Liver (tissue), 8 donors: ENCODE measurements at regions not wholly inside any gene's neighbourhood (a gene's known extent, or its start where the extent isn't known, plus 50 kb on each side); places are given as distances from the start of the nearest gene placed in this dataset.

Experiments used
- DNase-seq: peaks from one replicate; pipeline ENCODE4 v3.0.0-alpha.2; 2017; ENCODE audit warnings: low spot score
- H3K27ac ChIP-seq, 2 donors: one replicate each; pipeline ENCODE4 v1.7.0; 2013; ENCODE audit warnings: inconsistent platforms in 2 of 2, low read length in 2 of 2, control low read depth in 1 of 2, low read depth in 1 of 2, mild to moderate bottlenecking in 1 of 2
- H3K27me3 ChIP-seq, 4 donors: one replicate each; pipeline versions ENCODE4 v1.6.1 to v1.7.0; 2013; ENCODE audit warnings: low read length in 3 of 4, inconsistent platforms in 1 of 4, mild to moderate bottlenecking in 1 of 4, moderate library complexity in 1 of 4; ENCODE audit not compliant: control insufficient read depth in 4 of 4, insufficient read depth in 4 of 4
- H3K36me3 ChIP-seq, 4 donors: one replicate each; pipeline versions ENCODE4 v1.6.1 to v1.7.0; 2013; ENCODE audit warnings: low read length in 3 of 4, mild to moderate bottlenecking in 3 of 4, low read depth in 1 of 4, moderate library complexity in 1 of 4; ENCODE audit not compliant: control insufficient read depth in 4 of 4, insufficient read depth in 3 of 4
- H3K4me1 ChIP-seq, 4 donors: one replicate each; pipeline versions ENCODE4 v1.6.1 to v1.7.0; 2013; ENCODE audit warnings: low read length in 3 of 4, mild to moderate bottlenecking in 3 of 4, moderate library complexity in 1 of 4; ENCODE audit not compliant: control insufficient read depth in 4 of 4, insufficient read depth in 4 of 4
- H3K4me3 ChIP-seq, 3 donors: one replicate each; pipeline versions ENCODE4 v1.6.1 to v1.7.0; 2013; ENCODE audit warnings: low read length in 3 of 3, control low read depth in 1 of 3, low read depth in 1 of 3, mild to moderate bottlenecking in 1 of 3
- H3K9ac ChIP-seq, 2 donors: one replicate each; pipeline ENCODE4 v1.7.0; 2013; ENCODE audit warnings: low read length in 2 of 2, mild to moderate bottlenecking in 2 of 2, moderate library complexity in 2 of 2, control low read depth in 1 of 2, low read depth in 1 of 2
- H3K9me3 ChIP-seq, 4 donors: one replicate each; pipeline versions ENCODE4 v1.6.1 to v1.7.0; 2013; ENCODE audit warnings: low read length in 3 of 4; ENCODE audit not compliant: control insufficient read depth in 4 of 4
- ATF3 ChIP-seq: IDR thresholded peaks from 2 replicates; pipeline ENCODE4 v1.6.1; 2016; ENCODE audit warnings: antibody characterized with exemption
- EGR1 ChIP-seq, 2 donors: IDR thresholded peaks; 2 replicates each; pipeline ENCODE4 v1.6.1; 2016 to 2018; ENCODE audit warnings: antibody characterized with exemption in 2 of 2, low read depth in 2 of 2
- FOXA1 ChIP-seq: IDR thresholded peaks from 2 replicates; pipeline ENCODE4 v1.6.1; 2016; ENCODE audit warnings: antibody characterized with exemption
- FOXA2 ChIP-seq: IDR thresholded peaks from 2 replicates; pipeline ENCODE4 v1.6.1; 2016; ENCODE audit warnings: antibody characterized with exemption
- GABPA ChIP-seq, 2 donors: IDR thresholded peaks in 1 of 2; conservative IDR thresholded peaks in 1 of 2; 2 replicates each; pipeline ENCODE4 v1.6.1; 2016; ENCODE audit warnings: antibody characterized with exemption in 2 of 2, mild to moderate bottlenecking in 1 of 2, moderate library complexity in 1 of 2
- HNF4A ChIP-seq, 2 donors: conservative IDR thresholded peaks; 2 replicates each; pipeline ENCODE4 v1.6.1; 2016; ENCODE audit warnings: antibody characterized with exemption in 2 of 2, mild to moderate bottlenecking in 2 of 2
- HNF4G ChIP-seq: IDR thresholded peaks from 2 replicates; pipeline ENCODE4 v1.6.1; 2016; ENCODE audit warnings: antibody characterized with exemption
- JUND ChIP-seq, 2 donors: IDR thresholded peaks; 2 replicates each; pipeline ENCODE4 v1.6.1; 2016; ENCODE audit warnings: antibody characterized with exemption in 2 of 2
- NR2F2 ChIP-seq: IDR thresholded peaks from 2 replicates; pipeline ENCODE4 v1.6.1; 2016; ENCODE audit warnings: antibody characterized with exemption
- RAD21 ChIP-seq, 2 donors: IDR thresholded peaks; 2 replicates each; pipeline ENCODE4 v1.6.1; 2016; ENCODE audit warnings: antibody characterized with exemption in 2 of 2, mild to moderate bottlenecking in 2 of 2
- REST ChIP-seq: IDR thresholded peaks from 2 replicates; pipeline ENCODE4 v1.6.1; 2016; ENCODE audit warnings: antibody characterized with exemption, mild to moderate bottlenecking
- RXRA ChIP-seq, 2 donors: IDR thresholded peaks; 2 replicates each; pipeline ENCODE4 v1.6.1; 2017 to 2018; ENCODE audit warnings: antibody characterized with exemption in 2 of 2, mild to moderate bottlenecking in 1 of 2
- SP1 ChIP-seq: IDR thresholded peaks from 2 replicates; pipeline ENCODE4 v1.6.1; 2018; ENCODE audit warnings: antibody characterized with exemption, mild to moderate bottlenecking
- TAF1 ChIP-seq: conservative IDR thresholded peaks from 2 replicates; pipeline ENCODE4 v1.6.1; 2016; ENCODE audit warnings: antibody characterized with exemption, mild to moderate bottlenecking
- YY1 ChIP-seq: IDR thresholded peaks from 2 replicates; pipeline ENCODE4 v1.6.1; 2016; ENCODE audit warnings: antibody characterized with exemption, mild to moderate bottlenecking
- ZBTB33 ChIP-seq: IDR thresholded peaks from 2 replicates; pipeline ENCODE4 v1.6.1; 2016; ENCODE audit warnings: antibody characterized with exemption
- WGBS: extraction: QIAGEN DNeasy Blood & Tissue Kit; methylation state at CpG from one replicate; pipeline ENCODE4 v1.1.7; 2013; 5-methylcytosine and 5-hydroxymethylcytosine counted together
- TF ChIP-seq, protein P1 (sequence below): fragments of 150-350 bp; IDR thresholded peaks from 2 replicates; pipeline ENCODE4 v1.5.1; 2017; ENCODE audit warnings: improper control_type of control experiment, low read depth, low read length; ENCODE audit not compliant: missing input control
- TF ChIP-seq, protein P2 (sequence below): IDR thresholded peaks from 2 replicates; pipeline ENCODE4 v1.6.1; 2016; ENCODE audit warnings: antibody characterized with exemption
- donor health status: healthy.
- donor health status: healthy.
- donor health status: healthy.
- donor health status: healthy.
- donor health status: healthy.

DNA sequence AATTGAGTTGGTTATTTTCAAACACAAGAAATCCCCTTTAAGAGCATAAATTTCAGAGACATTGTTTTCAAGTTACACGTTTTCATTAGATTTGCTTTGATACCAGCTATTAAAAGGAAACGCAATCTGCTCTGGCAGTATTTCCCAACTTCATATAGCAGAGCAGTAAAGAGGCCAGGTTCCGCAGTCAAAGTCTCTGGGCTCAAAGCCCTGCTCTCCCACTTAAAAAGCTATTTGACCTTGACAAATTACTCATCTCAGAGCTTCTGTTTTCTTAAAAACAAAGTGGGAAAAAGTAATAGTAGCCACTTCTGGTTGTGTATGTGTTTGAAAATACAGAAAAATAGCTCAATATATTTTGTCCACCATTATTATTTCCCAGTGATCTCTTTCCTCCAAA, 89.7 kb upstream of the CDYL2 start:
- Histone ChIP-seq H3K27me3 (no peaks in the 10 kb centered on the region), H3K27ac (no peak overlapping the region), H3K36me3 (no peaks in the 10 kb centered on the region), H3K9ac (no peak overlapping the region), H3K4me1 (no peaks in the 10 kb centered on the region), H3K9me3 (no peaks in the 10 kb centered on the region), H3K4me3 (no peak overlapping the region)
- DNase-seq = no peak
- TF ChIP-seq HNF4A (conservative IDR thresholded peaks at IDR 0.05) (no peak), YY1 (no peak), FOXA1 (no peak), NR2F2 (no peak), FOXA2 (no peak), TAF1 (no peak), ATF3 (no peak), GABPA (IDR thresholded peaks at IDR 0.05 in 1 of 2, conservative IDR thresholded peaks at IDR 0.05 in 1 of 2) (no peak), JUND (IDR thresholded peaks at IDR 0.05) (no peak), ZBTB33 (no peak), SP1 (no peak), RXRA (IDR thresholded peaks at IDR 0.05) (no peak), EGR1 (IDR thresholded peaks at IDR 0.05; ENCODE audit: low read depth in 2 of 2) (no peak), HNF4G (no peak), RAD21 (IDR thresholded peaks at IDR 0.05) (no peak), REST (no peak)
- TF ChIP-seq, protein P1, sequence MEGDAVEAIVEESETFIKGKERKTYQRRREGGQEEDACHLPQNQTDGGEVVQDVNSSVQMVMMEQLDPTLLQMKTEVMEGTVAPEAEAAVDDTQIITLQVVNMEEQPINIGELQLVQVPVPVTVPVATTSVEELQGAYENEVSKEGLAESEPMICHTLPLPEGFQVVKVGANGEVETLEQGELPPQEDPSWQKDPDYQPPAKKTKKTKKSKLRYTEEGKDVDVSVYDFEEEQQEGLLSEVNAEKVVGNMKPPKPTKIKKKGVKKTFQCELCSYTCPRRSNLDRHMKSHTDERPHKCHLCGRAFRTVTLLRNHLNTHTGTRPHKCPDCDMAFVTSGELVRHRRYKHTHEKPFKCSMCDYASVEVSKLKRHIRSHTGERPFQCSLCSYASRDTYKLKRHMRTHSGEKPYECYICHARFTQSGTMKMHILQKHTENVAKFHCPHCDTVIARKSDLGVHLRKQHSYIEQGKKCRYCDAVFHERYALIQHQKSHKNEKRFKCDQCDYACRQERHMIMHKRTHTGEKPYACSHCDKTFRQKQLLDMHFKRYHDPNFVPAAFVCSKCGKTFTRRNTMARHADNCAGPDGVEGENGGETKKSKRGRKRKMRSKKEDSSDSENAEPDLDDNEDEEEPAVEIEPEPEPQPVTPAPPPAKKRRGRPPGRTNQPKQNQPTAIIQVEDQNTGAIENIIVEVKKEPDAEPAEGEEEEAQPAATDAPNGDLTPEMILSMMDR = no peak
- TF ChIP-seq, protein P2, sequence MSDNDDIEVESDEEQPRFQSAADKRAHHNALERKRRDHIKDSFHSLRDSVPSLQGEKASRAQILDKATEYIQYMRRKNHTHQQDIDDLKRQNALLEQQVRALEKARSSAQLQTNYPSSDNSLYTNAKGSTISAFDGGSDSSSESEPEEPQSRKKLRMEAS = no peak
- 87% methylated on average over 3 of the region's 3 CpGs for WGBS

DNA sequence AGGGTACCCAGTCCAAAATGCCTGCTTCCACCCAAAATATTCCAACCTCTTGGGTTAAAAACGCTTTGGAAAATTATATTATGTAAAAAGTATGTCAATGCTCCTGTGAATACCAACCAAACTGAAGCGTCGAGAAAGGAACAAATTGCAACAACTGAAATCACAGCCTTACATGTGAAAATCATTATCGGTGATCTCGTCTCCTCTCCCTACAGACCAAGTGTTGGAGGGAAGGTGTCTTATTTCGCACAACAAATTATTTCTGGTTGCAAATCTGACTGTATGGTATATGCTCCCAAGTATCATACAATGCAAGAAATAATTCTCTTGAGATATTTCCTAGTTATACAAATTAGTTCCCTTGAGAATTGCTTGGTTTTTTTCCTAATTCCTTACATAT, 89.3 kb upstream of the CDYL2 start:
- Histone ChIP-seq H3K27me3 (no peaks in the 10 kb centered on the region), H3K4me1 (no peaks in the 10 kb centered on the region), H3K4me3 (no peak overlapping the region), H3K9me3 (no peaks in the 10 kb centered on the region), H3K9ac (no peak overlapping the region), H3K36me3 (no peaks in the 10 kb centered on the region), H3K27ac (no peak overlapping the region)
- TF ChIP-seq HNF4A (conservative IDR thresholded peaks at IDR 0.05) (no peak), HNF4G (no peak), ATF3 (no peak), JUND (IDR thresholded peaks at IDR 0.05) (no peak), RXRA (IDR thresholded peaks at IDR 0.05) (no peak), EGR1 (IDR thresholded peaks at IDR 0.05; ENCODE audit: low read depth in 2 of 2) (no peak), GABPA (IDR thresholded peaks at IDR 0.05 in 1 of 2, conservative IDR thresholded peaks at IDR 0.05 in 1 of 2) (no peak), RAD21 (IDR thresholded peaks at IDR 0.05) (no peak), ZBTB33 (no peak), FOXA1 (no peak), NR2F2 (no peak), SP1 (no peak), FOXA2 (no peak)
- TF ChIP-seq, protein P1 = no peak
- WGBS = 93% methylated on average over 6 of the region's 6 CpGs
- no peak for DNase-seq
